ENCODE measurements at regions not wholly inside any gene's neighbourhood (a gene's known extent, or its start where the extent isn't known, plus 50 kb on each side); places are given as distances from the start of the nearest gene placed in this dataset.

DNA sequence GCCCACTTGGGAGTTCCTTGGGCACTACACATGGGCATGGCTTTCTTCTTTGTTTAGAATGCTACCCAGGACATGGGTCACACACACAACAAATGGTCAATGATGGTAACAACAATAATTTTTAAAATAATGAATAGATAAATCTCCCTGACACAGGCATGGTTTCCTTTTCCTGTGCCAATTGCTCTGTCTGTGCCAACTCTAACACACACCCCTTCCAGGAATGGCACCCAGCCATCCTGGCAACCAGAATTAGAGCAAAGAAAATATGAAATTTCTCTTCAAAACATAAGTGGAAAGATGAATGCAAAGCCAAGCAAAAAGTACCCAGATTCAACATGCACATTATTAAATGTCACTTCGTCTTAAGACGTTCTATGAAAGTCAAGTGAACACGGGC, 104.9 kb upstream of the SOX5 start (continued):
- TF ChIP-seq, protein P1, sequence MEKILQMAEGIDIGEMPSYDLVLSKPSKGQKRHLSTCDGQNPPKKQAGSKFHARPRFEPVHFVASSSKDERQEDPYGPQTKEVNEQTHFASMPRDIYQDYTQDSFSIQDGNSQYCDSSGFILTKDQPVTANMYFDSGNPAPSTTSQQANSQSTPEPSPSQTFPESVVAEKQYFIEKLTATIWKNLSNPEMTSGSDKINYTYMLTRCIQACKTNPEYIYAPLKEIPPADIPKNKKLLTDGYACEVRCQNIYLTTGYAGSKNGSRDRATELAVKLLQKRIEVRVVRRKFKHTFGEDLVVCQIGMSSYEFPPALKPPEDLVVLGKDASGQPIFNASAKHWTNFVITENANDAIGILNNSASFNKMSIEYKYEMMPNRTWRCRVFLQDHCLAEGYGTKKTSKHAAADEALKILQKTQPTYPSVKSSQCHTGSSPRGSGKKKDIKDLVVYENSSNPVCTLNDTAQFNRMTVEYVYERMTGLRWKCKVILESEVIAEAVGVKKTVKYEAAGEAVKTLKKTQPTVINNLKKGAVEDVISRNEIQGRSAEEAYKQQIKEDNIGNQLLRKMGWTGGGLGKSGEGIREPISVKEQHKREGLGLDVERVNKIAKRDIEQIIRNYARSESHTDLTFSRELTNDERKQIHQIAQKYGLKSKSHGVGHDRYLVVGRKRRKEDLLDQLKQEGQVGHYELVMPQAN (IDR thresholded peaks at IDR 0.05; ENCODE audit: borderline replicate concordance), result no peak
- TF ChIP-seq, protein P2, sequence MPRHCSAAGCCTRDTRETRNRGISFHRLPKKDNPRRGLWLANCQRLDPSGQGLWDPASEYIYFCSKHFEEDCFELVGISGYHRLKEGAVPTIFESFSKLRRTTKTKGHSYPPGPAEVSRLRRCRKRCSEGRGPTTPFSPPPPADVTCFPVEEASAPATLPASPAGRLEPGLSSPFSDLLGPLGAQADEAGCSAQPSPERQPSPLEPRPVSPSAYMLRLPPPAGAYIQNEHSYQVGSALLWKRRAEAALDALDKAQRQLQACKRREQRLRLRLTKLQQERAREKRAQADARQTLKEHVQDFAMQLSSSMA (CRISPR knock-in tag; IDR thresholded peaks at IDR 0.05), result no peak
- TF ChIP-seq CEBPB (tag; IDR thresholded peaks at IDR 0.05), result no peak
- no peak for TF ChIP-seq CHD4 (IDR thresholded peaks at IDR 0.05; ENCODE audit: insufficient read depth, insufficient replicate concordance, low read depth, low read length, poor library complexity, severe bottlenecking)
- TF ChIP-seq CBX8 (IDR thresholded peaks at IDR 0.05; ENCODE audit: borderline replicate concordance, extremely low read depth, low read depth, low read length, poor library complexity, severe bottlenecking), result no peak
- TF ChIP-seq EP300 (IDR thresholded peaks at IDR 0.05; ENCODE audit: low read length), result no peak
- TF ChIP-seq, protein P3, sequence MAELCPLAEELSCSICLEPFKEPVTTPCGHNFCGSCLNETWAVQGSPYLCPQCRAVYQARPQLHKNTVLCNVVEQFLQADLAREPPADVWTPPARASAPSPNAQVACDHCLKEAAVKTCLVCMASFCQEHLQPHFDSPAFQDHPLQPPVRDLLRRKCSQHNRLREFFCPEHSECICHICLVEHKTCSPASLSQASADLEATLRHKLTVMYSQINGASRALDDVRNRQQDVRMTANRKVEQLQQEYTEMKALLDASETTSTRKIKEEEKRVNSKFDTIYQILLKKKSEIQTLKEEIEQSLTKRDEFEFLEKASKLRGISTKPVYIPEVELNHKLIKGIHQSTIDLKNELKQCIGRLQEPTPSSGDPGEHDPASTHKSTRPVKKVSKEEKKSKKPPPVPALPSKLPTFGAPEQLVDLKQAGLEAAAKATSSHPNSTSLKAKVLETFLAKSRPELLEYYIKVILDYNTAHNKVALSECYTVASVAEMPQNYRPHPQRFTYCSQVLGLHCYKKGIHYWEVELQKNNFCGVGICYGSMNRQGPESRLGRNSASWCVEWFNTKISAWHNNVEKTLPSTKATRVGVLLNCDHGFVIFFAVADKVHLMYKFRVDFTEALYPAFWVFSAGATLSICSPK (IDR thresholded peaks at IDR 0.05; ENCODE audit: borderline replicate concordance), result no peak
